UCSD-AML1 (cell line): ENCODE measurements at regions not wholly inside any gene's neighbourhood (a gene's known extent, or its start where the extent isn't known, plus 50 kb on each side); places are given as distances from the start of the nearest gene placed in this dataset.

ENCODE experiments used
- DNase-seq: peaks from one replicate; lab custom pipeline; 2025; ENCODE audit not compliant: unreplicated experiment; lab: John Stamatoyannopoulos, UW

DNA sequence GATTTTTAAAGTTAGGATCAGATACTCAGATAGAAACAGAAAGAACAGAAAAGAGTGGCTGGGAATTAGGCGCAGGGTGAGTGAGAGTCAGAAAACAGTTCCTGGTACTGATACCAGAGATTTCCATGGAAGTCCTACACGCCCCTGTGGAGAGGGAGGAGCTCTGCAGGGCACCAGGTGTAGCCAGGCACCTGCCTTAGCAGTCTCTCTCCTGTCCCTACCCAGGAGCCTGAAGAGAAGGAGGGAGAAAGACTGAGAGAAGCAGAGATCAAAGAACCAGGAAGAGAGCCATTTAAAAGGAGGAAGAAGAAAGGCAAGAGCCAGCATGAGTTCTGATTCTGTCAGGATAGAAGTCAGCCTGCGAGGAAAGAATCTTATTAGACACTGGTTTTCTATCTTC lies 65.0 kb downstream of the CBLN1 start:
- no peak for DNase-seq

DNA sequence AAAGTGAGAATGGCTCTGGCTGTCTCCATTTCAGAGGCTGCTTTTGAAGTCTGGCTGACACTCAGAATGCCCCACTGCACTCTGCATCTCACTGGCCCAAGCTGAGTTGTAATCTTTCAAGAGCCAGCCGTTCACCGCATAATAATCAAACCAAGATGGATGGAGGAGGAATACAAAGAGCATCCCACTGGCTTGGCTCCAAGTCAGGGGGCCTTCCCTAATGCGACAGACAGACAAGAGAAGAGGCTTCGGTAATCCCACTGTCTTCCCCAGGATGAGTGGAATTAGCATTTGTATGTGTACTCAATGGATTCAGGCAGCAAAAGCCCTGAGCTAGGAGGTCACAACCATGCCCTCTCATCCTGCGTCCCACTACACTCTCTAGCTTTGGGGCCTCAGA lies 68.0 kb downstream of the CBLN1 start:
- DNase-seq: no peak

DNA sequence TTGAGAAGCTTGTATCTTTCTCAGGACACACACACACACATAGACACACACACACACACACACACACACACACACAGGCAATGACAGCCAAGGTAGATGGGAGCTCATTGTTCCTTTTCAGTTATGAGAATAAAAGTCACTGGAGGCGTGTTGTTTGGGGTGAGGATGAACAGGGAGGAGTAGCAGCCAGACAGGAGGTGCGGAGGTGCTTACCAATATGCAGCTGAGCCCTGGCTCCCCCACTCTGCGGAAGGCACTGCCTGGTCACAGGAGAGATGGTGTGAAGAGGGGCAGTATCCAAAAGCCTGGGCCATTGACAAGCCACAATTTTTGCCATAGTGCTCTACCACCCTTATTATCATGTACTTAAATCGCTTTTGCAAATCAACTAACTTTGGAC lies 77.4 kb downstream of the CBLN1 start:
- DNase-seq: no peak

DNA sequence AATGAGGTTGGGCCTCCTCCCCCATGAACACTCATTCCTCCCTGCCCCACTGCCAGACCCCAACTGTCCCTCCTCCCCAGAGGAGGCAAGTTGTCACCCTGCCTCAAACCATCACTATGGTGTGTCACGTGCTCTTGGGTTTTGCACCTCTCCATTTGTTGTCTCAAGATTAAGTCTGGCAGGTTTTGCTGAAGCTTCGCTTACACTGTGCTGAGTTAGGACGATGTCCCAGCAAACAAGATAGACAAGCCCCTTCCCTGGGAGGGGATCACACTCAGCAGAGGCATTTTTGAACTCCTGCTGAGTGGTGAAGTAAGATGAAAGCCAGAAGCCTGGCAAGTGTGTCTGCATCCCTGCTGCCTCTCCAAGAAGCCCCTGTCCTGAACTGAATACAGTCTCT lies 78.3 kb downstream of the CBLN1 start:
- no peak for DNase-seq

DNA sequence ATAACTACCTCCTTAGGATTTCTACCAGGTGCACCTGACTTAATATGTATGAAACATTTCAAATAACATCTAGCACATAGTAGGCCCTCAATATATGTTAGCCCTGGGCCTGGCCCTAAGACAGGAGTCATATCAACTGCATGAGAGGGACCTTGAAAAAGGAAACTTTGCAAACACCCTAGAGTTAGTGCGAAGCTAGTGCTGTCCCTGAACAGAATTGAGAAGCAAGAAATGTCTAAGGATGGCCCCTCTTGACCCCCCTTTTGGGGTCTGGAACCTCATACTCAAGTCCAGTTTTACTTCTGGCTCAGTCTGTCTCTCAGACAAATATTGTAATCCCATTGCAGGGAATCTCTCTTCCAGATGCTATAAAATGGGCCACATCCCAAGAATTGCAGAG lies 80.5 kb downstream of the CBLN1 start:
- DNase-seq: no peak

DNA sequence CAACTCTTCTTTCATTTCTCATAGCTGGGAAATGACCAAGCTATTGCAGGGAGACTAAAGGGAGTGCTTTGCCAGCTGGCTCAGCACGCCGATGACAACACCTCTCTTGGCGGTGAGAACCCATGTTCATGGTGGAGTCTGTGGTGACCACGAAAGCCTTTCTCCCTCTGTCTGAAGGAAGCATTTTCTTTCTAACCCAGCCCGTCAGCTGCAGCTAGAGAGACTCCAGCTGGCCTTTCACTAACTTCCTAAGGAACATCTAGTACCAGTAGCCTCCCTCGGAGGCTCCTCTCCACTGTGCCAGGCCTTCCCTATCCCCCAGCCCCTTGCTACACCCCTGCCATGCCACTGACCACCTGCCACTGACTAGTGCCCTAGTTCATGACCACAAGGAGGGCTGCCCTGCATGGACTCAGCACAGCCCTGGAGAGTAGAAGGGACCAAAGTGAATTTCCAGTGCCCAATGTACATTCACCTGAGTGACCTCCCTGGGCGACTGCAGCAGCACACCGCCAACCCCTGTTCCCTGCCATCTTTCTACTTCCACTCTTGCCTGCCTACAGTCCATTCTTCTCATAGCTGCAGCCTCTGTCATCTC lies 81.3 kb downstream of the CBLN1 start:
- DNase-seq: no peak

DNA sequence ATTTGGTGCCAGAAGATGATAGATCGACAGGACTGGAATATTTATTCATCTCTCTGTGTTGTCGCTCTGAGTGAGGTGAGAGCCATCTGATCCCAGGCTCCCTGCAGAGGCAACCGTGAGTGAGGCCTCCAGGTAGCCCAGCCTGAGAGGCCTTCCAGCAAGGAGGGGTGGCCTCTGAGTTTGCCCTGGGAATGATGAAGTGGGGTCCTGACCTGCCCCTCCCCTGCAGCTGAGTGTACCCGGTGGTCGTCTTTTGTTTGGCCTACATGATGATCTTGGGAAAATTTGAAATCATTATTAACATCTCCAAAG lies 86.4 kb downstream of the CBLN1 start:
- DNase-seq: no peak

DNA sequence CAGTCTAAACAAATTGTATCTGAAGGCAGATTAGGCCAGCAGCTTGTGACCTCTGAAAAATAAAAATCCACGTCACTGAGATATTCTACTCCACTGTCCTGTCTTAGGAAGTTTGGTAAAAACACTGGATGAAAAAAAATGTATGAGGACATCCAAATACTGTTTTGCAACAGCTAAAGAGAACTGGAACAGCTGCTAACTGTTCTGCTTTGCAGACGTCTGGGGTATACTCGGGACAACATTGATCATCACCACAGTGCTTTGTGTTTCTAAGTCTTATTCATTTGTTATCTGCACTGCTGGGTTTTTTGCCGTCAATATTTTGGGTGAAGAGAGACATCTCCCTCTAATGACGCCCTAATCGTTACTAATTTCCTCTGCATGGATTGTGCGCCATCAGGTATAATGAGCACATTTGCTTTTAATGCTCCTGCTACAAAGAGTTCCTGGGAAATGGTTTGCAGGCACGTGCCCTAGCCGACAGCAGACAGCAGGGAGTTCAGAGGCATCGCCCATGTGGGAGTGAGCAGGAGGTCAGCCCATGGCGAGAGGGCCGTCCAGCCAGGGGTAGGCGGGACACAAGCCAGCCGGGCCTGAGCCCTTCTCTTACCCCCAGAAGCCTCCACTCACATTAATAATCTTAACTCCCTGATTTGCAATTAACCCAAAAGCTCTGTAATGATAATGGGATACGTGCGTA lies 87.0 kb downstream of the CBLN1 start:
- DNase-seq: no peak

DNA sequence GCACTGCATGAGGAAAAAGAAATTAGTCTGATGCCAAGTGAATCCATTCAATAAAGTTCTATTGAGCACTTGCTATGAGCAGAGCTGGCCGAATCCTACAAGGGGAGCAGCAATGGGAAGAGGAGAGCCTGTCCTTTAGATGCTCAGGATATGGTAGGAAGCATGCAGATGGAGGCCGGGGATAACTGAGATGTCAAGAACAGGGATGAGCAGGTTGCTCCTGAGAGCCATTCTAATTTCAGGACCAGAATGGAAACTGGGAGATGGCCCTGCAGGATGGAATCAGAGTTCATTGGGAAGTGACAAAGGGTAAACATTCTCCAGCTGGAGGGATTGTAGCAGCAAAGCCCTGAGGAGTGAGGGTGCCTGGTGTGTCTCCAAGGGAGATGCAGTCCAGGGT lies 88.0 kb downstream of the CBLN1 start:
- no peak for DNase-seq

DNA sequence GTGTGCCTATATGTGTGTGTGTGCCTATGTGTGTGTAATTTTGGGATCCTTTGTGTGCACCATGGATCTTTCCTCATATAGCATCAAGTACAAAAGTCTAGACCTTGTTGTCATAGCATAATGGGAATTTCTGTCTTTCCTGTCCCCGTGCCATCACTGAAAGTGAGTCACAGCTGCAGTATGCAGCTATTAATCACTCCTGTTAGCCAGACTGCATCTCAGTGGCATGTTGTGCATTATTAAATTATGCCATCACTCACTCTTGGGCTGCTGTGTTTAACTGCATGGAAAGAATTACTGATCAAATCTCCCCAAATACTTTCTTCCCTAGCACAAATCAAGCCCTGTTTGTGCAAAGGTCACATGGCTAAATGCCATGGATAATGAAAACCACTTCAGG lies 92.4 kb downstream of the CBLN1 start:
- no peak for DNase-seq

DNA sequence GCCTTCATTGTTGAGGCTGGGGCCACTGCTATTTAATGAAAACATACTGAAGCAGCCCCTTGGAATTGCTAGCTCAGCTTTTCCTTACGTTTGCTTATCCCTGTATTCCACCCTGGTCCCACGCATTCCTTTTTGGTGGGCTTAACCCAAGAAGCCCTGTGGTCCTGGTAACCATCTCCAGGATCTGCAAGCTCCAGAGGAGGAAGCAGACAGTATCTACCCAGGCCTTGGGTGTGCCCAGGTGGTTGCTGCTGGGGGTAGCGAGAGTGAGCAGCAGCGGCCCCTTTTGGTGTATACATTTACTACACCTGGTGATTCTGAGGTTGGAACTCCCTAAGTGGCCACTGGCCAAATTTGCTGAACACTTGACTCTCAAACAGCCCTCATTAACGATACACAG lies 97.7 kb downstream of the CBLN1 start:
- DNase-seq: no peak

DNA sequence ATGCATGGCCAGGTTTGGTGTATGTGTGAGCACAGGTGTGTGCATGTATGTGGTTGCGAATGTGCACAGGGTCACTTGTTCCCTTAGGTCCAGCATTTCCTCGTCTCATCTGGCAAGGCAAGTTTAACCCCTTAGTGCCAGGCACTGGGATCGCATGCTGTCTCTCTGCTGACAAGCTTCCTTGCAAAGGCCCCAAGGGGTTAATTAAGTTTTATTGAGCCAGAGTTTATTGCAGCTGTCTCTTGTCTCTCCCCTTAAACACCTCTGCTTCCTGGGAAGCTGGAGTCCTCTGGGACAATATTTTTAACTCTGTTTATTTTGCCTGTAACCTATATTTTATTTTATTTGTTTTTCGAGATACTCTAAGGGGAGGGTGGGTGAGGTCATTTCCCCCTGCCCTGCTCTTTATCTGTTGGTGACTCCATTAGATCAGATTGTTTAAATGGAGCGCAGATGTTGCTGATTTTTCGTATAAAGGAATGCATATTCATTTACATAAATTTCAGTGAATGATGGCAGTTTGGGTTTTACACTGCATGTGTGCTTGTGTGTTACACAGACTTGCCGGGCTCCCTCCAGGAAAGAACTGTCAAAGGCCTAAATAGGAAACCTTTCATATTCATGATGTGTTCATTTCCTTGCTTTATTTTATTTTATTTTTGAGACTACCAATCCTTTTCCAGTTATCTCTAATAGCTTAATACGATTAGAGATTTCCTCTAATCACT lies 99.7 kb downstream of the CBLN1 start:
- DNase-seq: no peak

DNA sequence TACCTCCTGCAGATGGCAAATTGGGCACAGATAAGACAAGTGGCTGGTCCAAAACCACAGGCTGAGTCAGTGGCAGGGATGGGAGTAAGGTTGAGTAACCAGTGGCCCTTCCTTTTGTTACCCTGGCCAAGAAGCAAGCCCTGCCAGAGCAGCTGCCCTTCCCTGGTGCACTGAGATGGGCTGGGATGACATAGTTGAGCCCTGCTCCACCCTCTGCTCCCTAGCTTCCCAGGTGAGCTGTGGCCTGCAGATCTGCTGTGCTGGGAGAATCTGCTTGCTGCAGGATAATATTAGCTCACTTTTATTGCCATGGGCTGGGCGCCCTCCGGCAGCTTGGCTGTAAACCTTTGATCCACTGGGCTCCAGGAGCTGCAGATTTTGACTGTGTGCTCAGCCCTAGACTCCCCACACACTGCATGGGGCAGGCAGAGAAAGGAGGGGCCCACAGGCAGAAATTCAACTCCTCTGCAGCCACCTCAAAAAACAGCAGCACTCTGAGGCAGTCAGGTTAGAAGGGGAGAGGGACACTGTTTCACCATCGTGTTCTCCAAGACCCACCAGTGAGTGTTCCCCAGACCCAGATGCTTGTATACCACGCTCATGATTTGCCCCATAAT lies 101.8 kb downstream of the CBLN1 start:
- DNase-seq: no peak

DNA sequence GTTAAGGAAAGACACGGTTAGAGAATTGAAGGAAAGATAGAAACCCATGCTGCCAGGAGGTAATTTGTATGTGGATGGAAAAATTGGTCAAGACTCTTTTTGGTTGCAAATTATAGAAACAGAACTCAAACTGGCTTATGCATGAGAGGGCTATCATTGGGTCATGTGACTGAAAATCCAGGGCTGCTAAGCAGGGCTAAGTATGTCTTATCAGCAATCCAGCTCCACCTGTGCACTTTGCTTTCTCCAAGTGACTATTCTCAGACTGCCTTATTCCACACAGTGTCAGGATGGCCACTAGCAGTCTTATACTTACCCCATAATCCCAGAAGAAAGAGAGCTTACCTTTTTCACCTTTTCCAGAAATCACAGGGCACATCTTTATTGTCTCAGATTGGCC lies 113.5 kb downstream of the CBLN1 start:
- DNase-seq: no peak

DNA sequence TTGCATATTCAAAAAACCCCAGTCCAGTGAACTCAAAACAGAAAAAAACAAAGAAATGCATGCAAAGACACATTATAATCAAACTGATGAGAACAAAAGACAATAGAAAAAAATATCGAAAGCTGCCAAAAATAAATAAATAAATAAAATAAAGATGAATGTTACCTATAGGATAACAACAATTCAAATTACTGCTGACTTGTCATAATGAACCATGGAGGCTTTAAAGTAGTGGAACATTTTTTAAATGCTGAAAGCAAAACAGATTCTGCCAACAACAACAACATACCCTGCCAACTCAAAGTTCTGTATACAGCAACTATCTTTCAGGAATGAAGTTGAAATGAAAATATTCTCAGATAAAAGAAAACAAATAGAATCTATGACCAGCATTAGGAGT lies 116.6 kb downstream of the CBLN1 start:
- no peak for DNase-seq

DNA sequence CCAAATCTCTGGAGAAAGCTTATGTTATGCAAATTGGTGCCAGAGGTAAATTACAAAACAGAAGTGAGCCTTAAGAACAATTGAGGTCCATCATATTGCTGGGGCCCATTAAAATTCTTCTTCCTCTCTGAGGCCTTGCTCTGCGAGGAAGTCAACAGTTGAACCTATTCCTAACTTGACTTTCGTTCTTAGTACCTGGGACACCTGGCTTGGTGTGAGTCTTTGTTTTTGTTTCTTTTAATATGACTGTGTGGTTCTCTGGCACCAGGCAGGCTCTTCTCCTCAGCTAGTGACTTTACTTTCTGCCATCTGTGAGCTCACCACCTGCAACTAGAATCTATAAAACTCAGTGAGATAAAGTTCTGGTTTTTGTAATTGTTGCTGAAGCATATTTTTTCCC lies 120.4 kb downstream of the CBLN1 start:
- DNase-seq: no peak

DNA sequence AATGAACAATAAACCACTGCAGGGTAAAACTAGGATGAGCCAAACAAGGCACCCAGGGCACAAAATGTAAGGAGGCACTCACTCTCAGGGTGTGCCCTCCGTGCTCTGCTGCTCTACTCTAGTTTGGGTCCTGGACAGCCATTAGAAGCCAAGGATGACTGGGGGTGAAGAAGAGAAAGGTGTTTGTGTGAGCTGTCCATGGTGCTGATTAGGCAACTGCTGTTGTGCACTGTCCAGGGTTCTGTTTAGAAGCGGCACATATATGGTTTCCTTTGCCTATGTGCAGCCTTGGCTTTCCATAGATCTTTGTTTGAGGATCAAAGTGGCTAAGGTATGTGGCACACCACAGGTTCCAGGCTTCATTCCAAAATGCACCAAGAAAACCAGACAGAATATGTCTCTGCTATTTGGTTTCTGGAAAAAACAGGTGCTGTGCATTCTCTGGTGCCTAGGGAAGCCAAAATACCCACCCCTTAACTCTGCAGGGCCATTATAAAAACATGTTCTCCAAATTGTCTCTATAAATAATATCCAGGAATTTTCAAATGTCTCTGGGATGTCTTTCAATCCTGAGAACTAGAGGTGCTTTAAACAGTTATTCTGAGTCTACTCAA lies 123.5 kb downstream of the CBLN1 start:
- DNase-seq: peak; percentile 14

DNA sequence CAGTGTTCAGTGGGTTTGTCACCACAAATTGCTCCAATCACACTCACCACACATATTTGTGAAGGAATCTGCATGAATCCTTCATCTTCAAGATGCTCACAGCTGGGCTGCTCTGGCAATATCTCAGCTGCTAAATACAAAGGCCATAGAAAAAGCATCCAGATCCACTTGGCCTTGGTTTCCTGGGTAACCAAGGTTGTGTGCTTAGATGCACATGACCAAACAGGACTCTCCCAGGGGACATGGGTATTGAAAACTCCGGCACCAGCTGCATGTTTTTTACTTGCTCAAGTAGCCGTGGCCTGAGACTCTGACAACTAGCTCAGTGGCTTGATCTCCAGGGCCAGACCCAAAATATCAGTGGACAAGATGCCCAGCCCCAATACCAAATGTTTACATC lies 131.3 kb downstream of the CBLN1 start:
- DNase-seq: no peak

DNA sequence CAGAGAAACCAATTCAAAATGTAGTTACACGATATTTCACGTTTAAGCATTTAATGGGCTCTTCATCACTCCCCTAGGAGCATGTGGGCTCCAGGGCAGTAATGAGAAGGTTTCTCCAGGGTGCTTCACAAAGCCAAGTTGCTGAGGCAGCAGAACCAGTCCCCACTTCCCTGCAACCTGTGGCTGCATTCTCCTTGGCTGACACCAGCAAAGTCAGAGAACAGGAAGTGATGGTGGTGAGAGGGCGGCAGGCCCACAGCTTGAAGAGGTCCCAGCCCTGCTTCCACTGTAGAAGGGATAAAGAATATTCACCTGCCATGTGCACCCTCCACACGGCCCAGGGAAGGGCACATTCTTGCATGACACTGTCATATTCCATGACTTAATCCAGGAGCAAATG lies 133.2 kb downstream of the CBLN1 start:
- DNase-seq: no peak

DNA sequence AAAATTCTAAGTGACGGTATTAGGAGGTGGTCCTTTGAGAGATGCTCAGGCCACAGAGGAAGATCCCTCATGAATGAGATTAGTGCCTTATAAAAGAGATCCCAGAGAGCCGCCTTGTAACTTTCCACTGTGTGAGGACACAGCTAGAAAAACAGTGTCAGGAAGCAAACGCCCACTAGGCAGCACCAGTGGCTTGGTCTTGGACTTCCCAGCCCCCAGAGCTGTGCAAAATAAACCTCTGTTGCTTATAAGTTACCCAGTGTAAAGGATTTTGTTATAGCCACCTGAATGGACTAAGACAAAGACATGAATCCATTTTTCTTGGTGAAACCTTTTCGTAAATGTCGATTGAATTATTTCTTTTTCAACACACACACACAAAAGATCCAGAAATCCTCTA lies 141.0 kb downstream of the CBLN1 start:
- DNase-seq: no peak

DNA sequence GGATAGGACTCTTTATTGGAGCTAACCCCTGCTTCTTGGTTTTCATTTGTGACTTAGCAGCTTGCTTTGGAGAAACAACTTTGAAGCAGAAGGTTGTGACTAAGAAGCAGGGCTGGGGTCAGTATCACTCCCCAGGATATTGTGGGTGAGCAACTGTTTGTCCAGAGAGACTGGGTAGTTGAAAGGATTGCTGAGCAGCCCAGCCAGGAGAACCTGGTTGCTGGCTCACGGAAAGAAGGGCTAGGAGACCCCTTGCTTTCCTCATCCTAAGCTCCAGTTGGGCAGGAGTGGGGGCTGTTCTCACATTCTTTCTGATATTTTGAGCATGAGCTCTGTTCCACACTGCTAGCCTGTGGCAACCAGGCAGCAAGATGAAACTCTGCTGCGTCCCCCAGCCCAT lies 151.2 kb downstream of the CBLN1 start:
- no peak for DNase-seq

DNA sequence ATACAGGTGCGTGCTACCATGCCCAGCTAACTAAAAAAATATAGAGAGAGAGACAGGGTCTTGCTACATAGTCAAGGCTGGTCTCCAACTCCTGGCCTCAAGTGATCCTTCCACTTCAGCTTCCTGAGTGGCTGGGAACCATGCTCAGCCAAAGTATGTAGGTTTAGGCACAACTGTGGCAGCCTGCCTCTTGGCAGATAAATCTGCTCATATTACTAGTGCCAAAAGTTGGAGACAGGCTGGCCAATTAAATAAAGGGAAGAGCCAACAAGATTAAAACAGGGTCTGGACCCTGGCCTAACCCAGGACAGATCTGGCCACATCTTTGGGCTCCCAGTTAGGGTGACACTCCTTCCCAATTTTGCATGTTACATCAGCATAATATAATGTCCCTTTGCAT lies 151.7 kb downstream of the CBLN1 start:
- DNase-seq: no peak
